B cell (primary cell): ENCODE measurements at regions not wholly inside any gene's neighbourhood (a gene's known extent, or its start where the extent isn't known, plus 50 kb on each side); places are given as distances from the start of the nearest gene placed in this dataset.

ENCODE experiments used
- ATAC-seq: fragments of 200-7000 bp; cut with Tn5 transposase; one replicate; pipeline ENCODE4 v1.10.0; 2021; ENCODE audit warnings: low read depth, mild to moderate bottlenecking, moderate number of reproducible peaks, moderate library complexity
- CTCF ChIA-PET: fragments of 350-600 bp; sonication (Branson Sonifier 250); formaldehyde crosslinking; loops from one replicate; lab custom pipeline; 2021; ENCODE audit warnings: antibody characterized with exemption, inconsistent platforms; lab: Charles Lee
- POLR2A ChIA-PET: fragments of 350-600 bp; sonication (Branson Sonifier 250); formaldehyde crosslinking; loops from one replicate; lab custom pipeline; 2021; ENCODE audit warnings: antibody characterized with exemption; lab: Charles Lee
- DNase-seq: peaks from one replicate; pipeline ENCODE4 v3.0.0; 2013
- H2AFZ ChIP-seq: 2 replicates; pipeline ENCODE4 v1.6.1; 2012; ENCODE audit warnings: mild to moderate bottlenecking, low read depth, low read length; ENCODE audit not compliant: insufficient read depth, poor library complexity, severe bottlenecking
- H3K27ac ChIP-seq, 2 donors: 1 replicate in 1 of 2; 2 replicates in 1 of 2; pipeline ENCODE4 v1.5.1; 2012 to 2013; ENCODE audit warnings: low read length in 2 of 2, mild to moderate bottlenecking in 2 of 2, moderate library complexity in 1 of 2
- H3K27me3 ChIP-seq, 4 experiments: fragments of 200-600 bp in 1 of 4; sonication (generic) in 1 of 4; replicated peaks in 1 of 4; 1 replicate in 2 of 4; 2 replicates in 2 of 4; pipeline versions ENCODE4 v1.6.1 to v1.7.0; 2013 to 2016; ENCODE audit warnings: low read length in 3 of 4, mild to moderate bottlenecking in 2 of 4, mixed read lengths in 1 of 4, moderate library complexity in 1 of 4; ENCODE audit not compliant: insufficient read depth in 4 of 4, control insufficient read depth in 3 of 4; ENCODE audit errors: control extremely low read depth in 1 of 4
- H3K36me3 ChIP-seq, 2 experiments: replicated peaks in 1 of 2; 1 replicate in 1 of 2; 2 replicates in 1 of 2; pipeline versions ENCODE4 v1.6.1 to v1.7.1; 2013; ENCODE audit warnings: low read length in 1 of 2; ENCODE audit not compliant: insufficient read depth in 2 of 2, control insufficient read depth in 1 of 2; ENCODE audit errors: control extremely low read depth in 1 of 2, extremely low read depth in 1 of 2
- H3K4me1 ChIP-seq, 2 donors: fragments of 200-600 bp in 1 of 2; sonication (generic) in 1 of 2; 1 replicate in 1 of 2; 2 replicates in 1 of 2; pipeline versions ENCODE4 v1.5.1 to v1.6.1; 2013 to 2017; ENCODE audit warnings: low read length in 2 of 2; ENCODE audit not compliant: control insufficient read depth in 2 of 2, insufficient read depth in 2 of 2
- H3K4me2 ChIP-seq: replicated peaks from 2 replicates; pipeline ENCODE3; 2012; ENCODE audit warnings: mild to moderate bottlenecking, low read depth, low read length; ENCODE audit not compliant: poor library complexity, severe bottlenecking
- H3K4me3 ChIP-seq, 5 experiments: fragments of 200-600 bp in 1 of 5; sonication (generic) in 1 of 5; 1 replicate in 3 of 5; 2 replicates in 2 of 5; pipeline versions ENCODE4 v1.5.1 to v1.7.0; 2011 to 2016; ENCODE audit warnings: low read length in 4 of 5, mild to moderate bottlenecking in 4 of 5, low read depth in 2 of 5, control low read depth in 1 of 5, moderate library complexity in 1 of 5; ENCODE audit not compliant: insufficient read depth in 1 of 5; ENCODE audit errors: control extremely low read depth in 1 of 5, extremely low read depth in 1 of 5
- H3K79me2 ChIP-seq: fragments of 200-600 bp; sonication (generic); one replicate; pipeline ENCODE4 v1.6.0; 2016; ENCODE audit warnings: low read length; ENCODE audit not compliant: control insufficient read depth, insufficient read depth
- H3K9ac ChIP-seq: fragments of 200-600 bp; sonication (generic); 2 replicates; pipeline ENCODE4 v1.6.1; 2017; ENCODE audit warnings: mild to moderate bottlenecking, low read length, moderate library complexity
- H3K9me3 ChIP-seq, 3 donors: one replicate each; pipeline versions ENCODE4 v1.6.1 to v1.7.1; 2013; ENCODE audit warnings: low read length in 2 of 3; ENCODE audit not compliant: control insufficient read depth in 2 of 3, insufficient read depth in 1 of 3; ENCODE audit errors: control extremely low read depth in 1 of 3
- H4K20me1 ChIP-seq: 2 replicates; pipeline ENCODE4 v1.6.0; 2012; ENCODE audit warnings: mild to moderate bottlenecking, low read length; ENCODE audit not compliant: insufficient read depth, control insufficient read depth, poor library complexity, severe bottlenecking
- H3K27ac Mint-ChIP-seq: one replicate; pipeline ENCODE4 v1.8.0; 2021; ENCODE audit warnings: mixed read lengths
- H3K27me3 Mint-ChIP-seq: one replicate; pipeline ENCODE4 v1.8.0; 2021; ENCODE audit warnings: mixed read lengths
- H3K4me1 Mint-ChIP-seq: one replicate; pipeline ENCODE4 v1.8.0; 2021; ENCODE audit warnings: mixed read lengths
- H3K4me3 Mint-ChIP-seq: one replicate; pipeline ENCODE4 v1.8.0; 2021; ENCODE audit warnings: mixed read lengths
- H3K9me3 Mint-ChIP-seq: one replicate; pipeline ENCODE4 v1.8.0; 2022; ENCODE audit warnings: mixed read lengths; ENCODE audit not compliant: insufficient read depth
- CTCF ChIP-seq: fragments of 200-600 bp; IDR thresholded peaks from one replicate; pipeline ENCODE4 v1.8.0; 2022; ENCODE audit warnings: antibody characterized with exemption, mild to moderate bottlenecking
- EZH2 ChIP-seq: IDR thresholded peaks from 2 replicates; pipeline ENCODE4 v1.6.1; 2012; ENCODE audit warnings: borderline replicate concordance, low read depth, mild to moderate bottlenecking, moderate library complexity, low read length; ENCODE audit not compliant: insufficient read depth, poor library complexity, severe bottlenecking
- WGBS: methylation state at CpG from one replicate; pipeline ENCODE4 v1.1.5; 2013; ENCODE audit warnings: missing lambda C conversion rate; ENCODE audit not compliant: insufficient coverage; 5-methylcytosine and 5-hydroxymethylcytosine counted together
- intact Hi-C: fragments of 100-400 bp; cut with micrococcal nuclease; formaldehyde crosslinking; loops from one replicate; pipeline ENCODE4 v1.10.0; 2022

- no peaks in the 10 kb centered on the region for H3K36me3 ChIP-seq
- no peaks in the 10 kb centered on the region for H4K20me1 ChIP-seq
- Mint-ChIP-seq H3K9me3 (no peaks in the 10 kb centered on the region), H3K4me1 (no peaks in the 10 kb centered on the region), H3K27ac (no peak overlapping the region), H3K4me3 (no peak overlapping the region), H3K27me3 (no peaks in the 10 kb centered on the region)
- no peak overlapping the region for H3K9ac ChIP-seq
- no peak for DNase-seq
- TF ChIP-seq EZH2 (no peak), CTCF (no peak)
- no peaks in the 10 kb centered on the region for H3K9me3 ChIP-seq
- no peak overlapping the region for H3K4me3 ChIP-seq
- no peaks in the 10 kb centered on the region for H3K27me3 ChIP-seq
- ChIA-PET CTCF (no interaction called here), POLR2A (no interaction called here)
- ATAC-seq: no peak
- 56% methylated on average over 1 of the region's 2 CpGs for WGBS
- intact Hi-C loops: no loop called here
- H3K27ac ChIP-seq: no peak overlapping the region
- no peaks in the 10 kb centered on the region for H3K4me1 ChIP-seq
- no peaks in the 10 kb centered on the region for H3K79me2 ChIP-seq
- no peak overlapping the region for H3K4me2 ChIP-seq
- H2AFZ ChIP-seq: no peak overlapping the region
These were observed 80.1 kb upstream of the ITGA1 start for GRCh38 chr5:52707616-52708015.

- no peak overlapping the region for H3K27ac Mint-ChIP-seq
These were observed 79.3 kb upstream of the ITGA1 start for GRCh38 chr5:52708463-52708862.

More at GRCh38 chr5:52708463-52708862, 79.3 kb upstream of the ITGA1 start:
- Histone ChIP-seq H3K27ac (no peak overlapping the region), H2AFZ (no peak overlapping the region), H3K4me3 (no peak overlapping the region), H3K4me1 (no peaks in the 10 kb centered on the region), H4K20me1 (no peaks in the 10 kb centered on the region), H3K36me3 (no peaks in the 10 kb centered on the region), H3K4me2 (no peak overlapping the region), H3K79me2 (no peaks in the 10 kb centered on the region), H3K9me3 (no peaks in the 10 kb centered on the region), H3K27me3 (no peaks in the 10 kb centered on the region), H3K9ac (no peak overlapping the region)
- Mint-ChIP-seq H3K27me3 (no peaks in the 10 kb centered on the region), H3K4me3 (no peak overlapping the region), H3K9me3 (no peaks in the 10 kb centered on the region), H3K4me1 (no peaks in the 10 kb centered on the region)
- DNase-seq (no peak), ATAC-seq (no peak)
- TF ChIP-seq EZH2 (no peak), CTCF (no peak)
- CTCF ChIA-PET: no interaction called here
- intact Hi-C loops: no loop called here
- no CpG with 5 or more reads among the region's 1 CpG for WGBS
- POLR2A ChIA-PET: no interaction called here
